PC-9 (cell line): ENCODE measurements at regions not wholly inside any gene's neighbourhood (a gene's known extent, or its start where the extent isn't known, plus 50 kb on each side); places are given as distances from the start of the nearest gene placed in this dataset.

Experiments used
- BruUV-seq: library from RNA; stranded (reverse); fragments of 400-500 nt; replicated peaks from 2 replicates; lab custom pipeline; 2021; lab: Mats Ljungman, UMichigan
- CTCF ChIA-PET: fragments of 300-600 bp; sonication (Branson Sonifier 250); formaldehyde crosslinking; loops from one replicate; lab custom pipeline; 2022; ENCODE audit warnings: antibody characterized with exemption; lab: Charles Lee
- POLR2A ChIA-PET: fragments of 300-600 bp; sonication (Branson Sonifier 250); formaldehyde crosslinking; loops from one replicate; lab custom pipeline; 2022; ENCODE audit warnings: antibody characterized with exemption; ENCODE audit not compliant: unreplicated experiment; lab: Charles Lee
- DNase-seq, 2 experiments: peaks; one replicate each; pipeline versions ENCODE4 v3.0.0 to v3.0.0-alpha.2; 2015 to 2022; ENCODE audit warnings: mixed read lengths in 1 of 2
- H2AFZ ChIP-seq: fragments of 200-600 bp; sonication (generic); 2 replicates; pipeline ENCODE4 v1.8.1; 2017; ENCODE audit warnings: antibody characterized with exemption
- H3F3A ChIP-seq: fragments of 200-600 bp; sonication (generic); 2 replicates; pipeline ENCODE4 v1.8.1; 2017; ENCODE audit warnings: antibody characterized with exemption, mild to moderate bottlenecking, low read depth; ENCODE audit not compliant: insufficient read depth
- H3K27ac ChIP-seq: fragments of 200-600 bp; sonication (generic); 2 replicates; pipeline ENCODE4 v1.6.1; 2016; ENCODE audit warnings: mixed run types
- H3K27me3 ChIP-seq: fragments of 200-600 bp; sonication (generic); 2 replicates; pipeline ENCODE4 v1.6.1; 2016; ENCODE audit warnings: low read depth, mixed run types; ENCODE audit not compliant: insufficient read depth
- H3K36me3 ChIP-seq: fragments of 200-600 bp; sonication (generic); 2 replicates; pipeline ENCODE4 v1.6.1; 2016; ENCODE audit warnings: low read depth, mixed run types
- H3K4me1 ChIP-seq: fragments of 200-600 bp; sonication (generic); replicated peaks from 2 replicates; pipeline ENCODE4 v1.6.1; 2016; ENCODE audit warnings: mixed run types; ENCODE audit not compliant: insufficient read depth
- H3K4me2 ChIP-seq: fragments of 200-600 bp; sonication (generic); 2 replicates; pipeline ENCODE4 v1.6.1; 2017; ENCODE audit warnings: mixed run types
- H3K4me3 ChIP-seq: fragments of 200-600 bp; sonication (generic); 2 replicates; pipeline ENCODE4 v1.6.1; 2016; ENCODE audit warnings: mixed run types
- H3K79me2 ChIP-seq: fragments of 200-600 bp; sonication (generic); 2 replicates; pipeline ENCODE4 v1.6.1; 2017; ENCODE audit warnings: low read depth, mixed run types
- H3K9me2 ChIP-seq: fragments of 200-600 bp; sonication (generic); 2 replicates; pipeline ENCODE4 v1.8.1; 2017; ENCODE audit warnings: mild to moderate bottlenecking; ENCODE audit not compliant: insufficient read depth
- H3K9me3 ChIP-seq: fragments of 200-600 bp; sonication (generic); 2 replicates; pipeline ENCODE4 v1.8.1; 2016; ENCODE audit warnings: low read depth; ENCODE audit not compliant: insufficient read depth
- H4K20me1 ChIP-seq: fragments of 200-600 bp; sonication (generic); 2 replicates; pipeline ENCODE4 v1.8.1; 2017; ENCODE audit not compliant: insufficient read depth
- EZH2 ChIP-seq: fragments of 200-600 bp; sonication (generic); IDR thresholded peaks from 2 replicates; pipeline ENCODE4 v1.8.0; 2017; ENCODE audit warnings: antibody characterized with exemption, low read depth
- intact Hi-C: fragments of 100-400 bp; cut with micrococcal nuclease; formaldehyde crosslinking; loops from one replicate; pipeline ENCODE4 v1.10.0; 2022; ENCODE audit not compliant: unreplicated experiment
- TF ChIP-seq, protein P1 (sequence below): fragments of 200-600 bp; sonication (generic); conservative IDR thresholded peaks from 2 replicates; pipeline ENCODE4 v1.6.1; 2017; ENCODE audit warnings: mixed run types, antibody characterized with exemption, mild to moderate bottlenecking, moderate library complexity

DNA sequence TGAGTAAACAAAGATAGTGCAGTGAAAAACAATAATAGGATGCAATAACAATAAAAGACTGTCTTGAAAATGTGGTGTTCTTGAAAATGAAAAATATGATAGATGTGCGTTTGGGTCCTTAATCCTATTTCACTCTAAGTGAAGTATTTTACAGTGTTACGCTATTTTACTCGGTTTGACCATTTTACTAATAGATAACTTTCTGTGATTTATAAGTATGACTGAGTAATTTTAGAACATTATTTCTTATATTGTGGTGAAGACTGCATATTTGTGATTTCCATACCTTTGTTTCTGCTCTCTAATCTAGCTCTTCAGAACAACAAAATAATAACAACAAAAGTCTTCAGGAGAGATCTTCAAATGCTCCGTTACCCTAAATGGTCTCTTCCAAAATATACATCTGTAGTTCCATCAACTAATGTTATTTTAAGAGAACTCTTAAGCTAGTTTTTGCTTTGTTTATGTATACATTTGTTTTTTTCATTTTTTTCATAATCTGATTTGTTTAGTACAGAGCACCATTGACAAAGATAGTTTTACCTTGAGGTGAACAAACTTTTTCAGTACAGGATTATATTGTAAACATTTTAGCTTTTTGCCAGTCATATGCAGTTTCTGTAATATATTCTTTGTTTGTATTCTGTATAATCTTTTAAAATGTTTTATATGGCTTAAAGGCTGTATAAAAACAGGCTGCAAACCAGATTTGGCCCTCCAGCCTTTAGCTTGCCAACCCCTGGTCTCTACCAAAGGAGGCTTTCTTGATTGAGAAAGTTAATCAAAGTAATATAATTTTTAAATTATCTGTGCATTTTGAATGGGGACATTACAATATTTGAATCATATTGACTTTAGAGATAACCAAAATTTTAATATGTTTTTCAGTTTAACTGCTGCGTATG is 1572.7 kb upstream of the PRR20A start:
- H3K4me2 ChIP-seq, result no peak overlapping the region
- DNase-seq, result no peak
- H3K27me3 ChIP-seq, result no peaks in the 10 kb centered on the region
- ChIA-PET CTCF (no interaction called here), POLR2A (no interaction called here)
- TF ChIP-seq EZH2, result no peak
- TF ChIP-seq, protein P1, sequence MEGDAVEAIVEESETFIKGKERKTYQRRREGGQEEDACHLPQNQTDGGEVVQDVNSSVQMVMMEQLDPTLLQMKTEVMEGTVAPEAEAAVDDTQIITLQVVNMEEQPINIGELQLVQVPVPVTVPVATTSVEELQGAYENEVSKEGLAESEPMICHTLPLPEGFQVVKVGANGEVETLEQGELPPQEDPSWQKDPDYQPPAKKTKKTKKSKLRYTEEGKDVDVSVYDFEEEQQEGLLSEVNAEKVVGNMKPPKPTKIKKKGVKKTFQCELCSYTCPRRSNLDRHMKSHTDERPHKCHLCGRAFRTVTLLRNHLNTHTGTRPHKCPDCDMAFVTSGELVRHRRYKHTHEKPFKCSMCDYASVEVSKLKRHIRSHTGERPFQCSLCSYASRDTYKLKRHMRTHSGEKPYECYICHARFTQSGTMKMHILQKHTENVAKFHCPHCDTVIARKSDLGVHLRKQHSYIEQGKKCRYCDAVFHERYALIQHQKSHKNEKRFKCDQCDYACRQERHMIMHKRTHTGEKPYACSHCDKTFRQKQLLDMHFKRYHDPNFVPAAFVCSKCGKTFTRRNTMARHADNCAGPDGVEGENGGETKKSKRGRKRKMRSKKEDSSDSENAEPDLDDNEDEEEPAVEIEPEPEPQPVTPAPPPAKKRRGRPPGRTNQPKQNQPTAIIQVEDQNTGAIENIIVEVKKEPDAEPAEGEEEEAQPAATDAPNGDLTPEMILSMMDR, result no peak
- H3K79me2 ChIP-seq, result no peaks in the 10 kb centered on the region
- BruUV-seq, result no TSS peak
- H3F3A ChIP-seq, result no peaks in the 10 kb centered on the region
- H4K20me1 ChIP-seq, result no peaks in the 10 kb centered on the region
- no peaks in the 10 kb centered on the region for H3K4me1 ChIP-seq
- H3K9me3 ChIP-seq, result no peaks in the 10 kb centered on the region
- no peaks in the 10 kb centered on the region for H3K9me2 ChIP-seq
- H3K36me3 ChIP-seq, result no peaks in the 10 kb centered on the region
- H3K4me3 ChIP-seq, result no peak overlapping the region
- intact Hi-C loops, result no loop called here
- H2AFZ ChIP-seq, result no peak overlapping the region
- no peak overlapping the region for H3K27ac ChIP-seq

GRCh38 chr13:55569082-55569481 is 1571.6 kb upstream of the PRR20A start:
- H3F3A ChIP-seq, result no peaks in the 10 kb centered on the region
- no peak for DNase-seq
- intact Hi-C loops, result no loop called here
- CTCF ChIA-PET, result no interaction called here
- TF ChIP-seq, protein P1, result no peak
- TF ChIP-seq EZH2, result no peak
- no peaks in the 10 kb centered on the region for H3K4me1 ChIP-seq
- no TSS peak for BruUV-seq
- H3K9me2 ChIP-seq, result no peaks in the 10 kb centered on the region
- no peaks in the 10 kb centered on the region for H3K36me3 ChIP-seq
- no peak overlapping the region for H3K4me2 ChIP-seq
- no peaks in the 10 kb centered on the region for H3K27me3 ChIP-seq
- no peaks in the 10 kb centered on the region for H3K9me3 ChIP-seq
- no peaks in the 10 kb centered on the region for H4K20me1 ChIP-seq
- POLR2A ChIA-PET, result no interaction called here
- no peak overlapping the region for H2AFZ ChIP-seq
- H3K79me2 ChIP-seq, result no peaks in the 10 kb centered on the region
- no peak overlapping the region for H3K27ac ChIP-seq
- H3K4me3 ChIP-seq, result no peak overlapping the region

DNA sequence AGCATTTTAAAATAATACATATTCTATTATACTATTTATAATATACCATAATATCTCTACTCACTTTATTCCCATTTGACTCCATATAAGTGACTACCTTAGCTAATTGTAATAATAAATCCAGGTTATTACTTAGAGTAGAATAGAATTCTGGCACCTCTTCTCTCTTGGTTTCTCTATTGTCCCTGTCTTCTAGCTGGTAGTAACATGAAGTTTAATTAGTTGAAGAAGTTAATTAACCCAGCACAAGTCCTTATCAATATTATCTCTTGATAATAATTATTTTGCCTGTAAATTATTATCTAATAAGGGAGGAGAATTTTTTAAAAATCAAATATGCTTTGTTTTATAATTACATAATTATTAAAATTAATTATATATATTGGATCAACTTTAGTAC is 1571.2 kb upstream of the PRR20A start:
- Histone ChIP-seq H3K4me2 (no peak overlapping the region), H3K27ac (no peak overlapping the region), H2AFZ (no peak overlapping the region), H4K20me1 (no peaks in the 10 kb centered on the region), H3K9me2 (no peaks in the 10 kb centered on the region), H3K4me3 (no peak overlapping the region), H3K9me3 (no peaks in the 10 kb centered on the region), H3K79me2 (no peaks in the 10 kb centered on the region), H3K4me1 (no peaks in the 10 kb centered on the region), H3K36me3 (no peaks in the 10 kb centered on the region), H3K27me3 (no peaks in the 10 kb centered on the region), H3F3A (no peaks in the 10 kb centered on the region)
- CTCF ChIA-PET, result no interaction called here
- TF ChIP-seq, protein P1, result no peak
- TF ChIP-seq EZH2, result no peak
- intact Hi-C loops, result no loop called here
- no peak for DNase-seq
- BruUV-seq, result no TSS peak
- POLR2A ChIA-PET, result no interaction called here
